ENCODE measurements at regions not wholly inside any gene's neighbourhood (a gene's known extent, or its start where the extent isn't known, plus 50 kb on each side); places are given as distances from the start of the nearest gene placed in this dataset.
"Not testable (repeated sequence)": the region's sequence is repeated elsewhere in the genome, so short reads cannot be mapped to it uniquely, and the experiment has no call there.

DNA sequence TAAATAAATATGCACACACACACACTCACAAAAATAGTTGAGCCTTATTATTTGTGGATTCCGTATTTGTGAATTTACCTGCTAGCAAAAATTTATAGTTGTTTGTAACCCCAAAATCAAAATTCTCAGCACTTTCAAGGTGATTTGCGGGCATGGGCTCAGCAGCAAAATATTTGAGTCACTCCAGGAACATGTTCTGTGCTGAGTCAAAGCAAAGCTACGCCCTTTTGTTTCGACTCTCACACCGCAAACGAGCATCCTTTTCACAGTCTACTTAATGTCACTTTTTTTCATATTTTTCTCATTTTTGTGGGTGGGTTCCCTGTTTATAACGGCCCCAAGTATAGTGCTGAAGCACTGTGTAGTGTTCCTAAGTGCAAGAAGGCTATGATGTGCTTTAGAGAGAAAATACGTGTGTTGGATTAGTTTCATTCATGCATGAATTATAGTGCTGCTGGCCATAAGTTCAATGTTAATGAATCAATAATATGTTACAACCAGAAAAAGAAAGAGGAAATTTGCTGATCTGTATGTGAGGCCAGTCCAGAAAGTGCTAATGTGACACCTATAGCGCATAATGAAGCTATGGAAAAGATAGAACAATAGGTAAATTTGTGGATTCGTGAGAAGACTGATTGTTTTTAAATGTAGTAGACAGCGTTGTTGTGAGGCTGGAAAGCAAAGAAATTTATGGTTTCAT lies 723.2 kb upstream of the AGA start:
- no peak for DNase-seq (ENCODE audit: low read depth in 2 of 2)

DNA sequence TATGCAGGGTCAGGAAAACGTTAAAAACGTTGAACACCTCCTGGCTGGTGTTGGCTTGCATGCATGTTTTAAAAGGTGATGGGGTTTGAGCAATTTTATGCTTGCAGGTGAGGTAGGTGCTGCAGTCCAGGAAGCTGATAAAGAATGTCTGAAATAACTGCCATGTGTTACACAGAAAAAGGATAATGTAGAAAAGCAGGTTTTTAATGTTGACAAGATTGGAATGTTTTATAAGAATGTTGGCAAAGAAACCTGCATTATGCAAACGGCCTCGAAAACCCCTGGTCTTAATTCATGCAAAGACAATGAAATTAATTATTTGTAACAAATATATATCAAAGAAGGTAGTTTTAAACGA lies 723.7 kb upstream of the AGA start:
- DNase-seq (ENCODE audit: low read depth in 2 of 2), result no peak

DNA sequence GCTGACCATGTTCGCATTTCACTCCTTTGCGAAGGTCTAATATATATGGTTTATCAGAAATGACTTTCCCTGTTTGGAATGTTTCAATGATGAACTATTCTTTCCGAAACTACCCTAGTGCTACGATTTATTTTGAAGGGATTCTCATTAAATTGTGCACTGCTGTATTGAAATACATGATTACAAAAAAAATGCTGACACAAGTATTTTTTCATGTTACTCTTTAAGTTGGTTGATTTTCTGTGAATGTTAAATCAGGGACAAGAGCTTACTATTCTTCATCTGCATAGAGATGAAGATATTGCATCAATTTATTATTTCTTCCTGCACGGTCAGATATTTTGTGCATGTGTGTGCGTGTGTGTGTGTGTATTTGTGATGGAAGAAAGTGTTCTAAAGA lies 731.5 kb upstream of the AGA start:
- no peak for DNase-seq (ENCODE audit: low read depth in 2 of 2)

DNA sequence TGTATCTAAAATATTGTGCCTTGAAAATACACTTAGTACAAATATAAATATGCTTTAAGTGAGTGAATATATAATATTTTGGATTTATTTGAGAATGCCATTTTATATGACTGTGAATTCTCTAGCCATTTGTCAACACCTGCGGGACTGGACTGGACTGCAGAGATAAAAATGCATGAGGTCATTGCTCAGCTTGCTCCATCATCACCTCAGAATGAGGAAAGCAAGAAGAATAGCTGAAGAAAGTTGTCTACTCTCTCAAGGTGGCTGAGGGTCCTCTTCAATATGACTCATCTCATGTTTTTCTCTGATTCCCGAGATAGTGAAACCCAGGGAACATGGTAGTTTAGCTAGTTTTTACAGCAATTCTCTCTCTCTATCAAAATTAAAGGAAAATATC lies 732.5 kb upstream of the AGA start:
- no peak for DNase-seq (ENCODE audit: low read depth in 2 of 2)

DNA sequence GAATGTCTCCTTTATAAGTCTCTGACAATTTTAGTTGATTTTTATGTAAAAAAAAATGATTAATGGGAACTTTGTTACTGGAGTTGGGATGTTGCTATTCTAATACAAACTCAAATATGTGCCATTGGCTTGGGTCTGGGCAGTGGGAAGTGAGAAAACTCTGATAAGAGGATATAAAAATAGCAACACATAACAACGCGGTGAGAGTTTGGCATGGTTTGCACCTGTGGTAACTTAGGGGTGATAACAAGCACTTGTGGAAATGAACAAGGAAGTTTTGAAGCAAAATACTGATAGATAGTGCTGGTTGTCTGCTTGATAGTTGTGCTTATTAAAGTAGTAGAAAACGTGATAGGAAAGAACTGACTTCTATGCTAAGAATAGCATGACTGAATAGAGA lies 743.3 kb upstream of the AGA start:
- DNase-seq (ENCODE audit: low read depth in 2 of 2), result no peak

GRCh38 chr4:178192611-178193010 lies 750.4 kb upstream of the AGA start:
- DNase-seq (ENCODE audit: low read depth in 2 of 2), result no peak

DNA sequence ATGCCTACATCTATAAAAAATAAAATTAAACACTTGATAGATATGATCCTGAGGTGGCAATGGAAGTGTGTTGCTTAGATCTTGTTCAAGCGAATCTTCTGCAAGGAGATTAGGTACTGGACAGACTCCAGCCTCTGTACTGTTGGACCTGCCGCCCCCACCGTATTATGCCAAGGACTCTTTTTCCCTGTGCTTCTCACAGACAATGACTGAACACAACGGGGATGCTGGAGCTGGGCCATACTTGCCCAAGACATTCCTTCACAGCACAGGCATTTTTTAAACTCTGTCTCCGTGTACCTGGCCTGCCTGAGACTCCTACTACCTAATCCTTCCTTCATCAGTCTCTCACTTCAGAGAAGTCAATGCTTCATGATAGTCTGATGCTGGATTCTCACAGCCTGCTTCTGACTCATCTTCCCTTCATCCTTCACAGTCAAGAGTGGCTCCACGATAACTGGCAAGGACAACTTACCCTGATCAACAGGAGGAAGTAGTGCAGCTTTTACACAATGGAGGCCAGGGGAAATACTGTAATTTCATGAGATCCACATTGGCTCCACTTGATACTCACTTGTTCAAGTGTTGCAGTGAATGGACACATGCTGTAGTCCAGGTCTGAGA lies 754.6 kb upstream of the AGA start:
- DNase-seq (ENCODE audit: low read depth in 2 of 2), result no peak

GRCh38 chr4:178198691-178199090 lies 756.5 kb upstream of the AGA start:
- DNase-seq (ENCODE audit: low read depth in 2 of 2), result peak; percentile 91 to 94

- DNase-seq (ENCODE audit: low read depth in 2 of 2), result no peak
These were observed 760.2 kb upstream of the AGA start for GRCh38 chr4:178202422-178202821.

GRCh38 chr4:178205826-178206225 lies 763.6 kb upstream of the AGA start:
- DNase-seq (ENCODE audit: low read depth in 2 of 2), result peak; percentile 15 to 17

DNA sequence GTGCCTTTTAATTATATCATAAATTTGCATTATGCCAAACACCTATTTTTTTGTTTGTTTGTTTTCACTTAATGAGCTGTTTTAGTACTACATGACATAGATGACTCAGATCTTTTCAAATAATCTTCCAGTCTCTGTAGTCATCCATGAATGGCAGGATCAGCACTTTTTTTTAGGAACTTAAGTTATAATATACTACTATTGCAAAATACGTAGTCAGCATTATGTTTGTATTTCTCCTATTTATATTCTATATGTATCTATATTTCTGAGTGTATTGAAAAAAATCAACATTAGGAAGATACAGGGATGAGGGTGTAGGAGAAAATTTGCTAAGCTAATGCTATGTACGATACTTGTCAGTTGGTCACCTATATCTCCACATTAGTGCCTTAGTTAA lies 773.1 kb upstream of the AGA start:
- no peak for DNase-seq (ENCODE audit: low read depth in 2 of 2)

GRCh38 chr4:178215763-178216162 lies 773.5 kb upstream of the AGA start:
- no peak for DNase-seq (ENCODE audit: low read depth in 2 of 2)

- DNase-seq (ENCODE audit: low read depth in 2 of 2), result not testable (repeated sequence)
These were observed 784.2 kb upstream of the AGA start for GRCh38 chr4:178226421-178226820.

- peak; percentile 11 to 15 for DNase-seq (ENCODE audit: low read depth in 2 of 2)
These were observed 791.7 kb upstream of the AGA start for GRCh38 chr4:178233906-178234305.

GRCh38 chr4:178240891-178241290 lies 798.7 kb upstream of the AGA start:
- DNase-seq (ENCODE audit: low read depth in 2 of 2), result no peak

DNA sequence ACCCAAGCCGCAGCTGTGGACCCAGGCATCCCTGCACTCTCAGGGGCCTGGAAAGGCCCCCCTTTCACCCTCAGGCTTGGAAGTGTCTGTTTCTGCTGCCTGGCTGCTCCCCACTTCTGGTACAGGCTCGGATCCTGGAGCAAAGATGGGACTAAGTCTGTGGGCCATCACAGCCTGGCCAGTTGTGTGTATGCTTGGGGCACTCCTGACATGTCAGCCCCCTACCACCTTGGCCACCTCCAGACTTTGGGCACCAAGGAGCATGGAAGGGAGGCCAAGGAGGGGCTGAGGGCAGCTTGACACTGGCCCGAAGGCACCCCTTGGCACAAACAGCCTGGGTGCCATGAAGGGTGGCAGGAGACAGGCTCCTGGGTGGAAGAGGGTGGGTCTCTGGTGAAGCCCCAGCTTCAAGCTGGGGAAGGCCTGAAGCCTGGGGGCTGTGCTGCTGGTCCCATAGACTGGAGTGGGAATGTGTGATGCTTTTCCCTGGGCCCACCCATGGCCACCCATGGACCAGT lies 799.4 kb upstream of the AGA start:
- DNase-seq (ENCODE audit: low read depth in 2 of 2), result no peak

DNA sequence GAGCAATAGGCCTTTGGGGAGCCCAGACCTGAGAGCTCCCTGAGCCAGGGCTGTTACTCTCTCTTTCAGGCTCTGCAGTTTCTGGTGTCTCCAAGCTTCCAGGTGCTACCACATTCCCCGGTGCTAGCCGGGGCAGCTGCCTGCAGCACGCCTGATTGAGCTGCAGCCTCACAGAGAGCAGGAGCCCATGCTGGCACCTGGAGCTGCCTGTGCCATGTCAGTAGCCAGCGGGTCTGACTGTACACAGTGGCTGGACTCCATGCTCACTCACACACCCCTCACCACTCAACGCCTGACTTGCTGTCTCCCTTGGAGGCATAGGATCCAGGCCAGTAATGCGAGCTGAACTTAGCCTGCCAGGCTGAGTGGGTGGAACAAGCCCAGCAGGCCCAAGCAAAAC lies 800.4 kb upstream of the AGA start:
- no peak for DNase-seq (ENCODE audit: low read depth in 2 of 2)

- no peak for DNase-seq (ENCODE audit: low read depth in 2 of 2)
These were observed 802.5 kb upstream of the AGA start for GRCh38 chr4:178244785-178245184.

- DNase-seq (ENCODE audit: low read depth in 2 of 2), result no peak
These were observed 812.9 kb upstream of the AGA start for GRCh38 chr4:178255172-178255571.

DNA sequence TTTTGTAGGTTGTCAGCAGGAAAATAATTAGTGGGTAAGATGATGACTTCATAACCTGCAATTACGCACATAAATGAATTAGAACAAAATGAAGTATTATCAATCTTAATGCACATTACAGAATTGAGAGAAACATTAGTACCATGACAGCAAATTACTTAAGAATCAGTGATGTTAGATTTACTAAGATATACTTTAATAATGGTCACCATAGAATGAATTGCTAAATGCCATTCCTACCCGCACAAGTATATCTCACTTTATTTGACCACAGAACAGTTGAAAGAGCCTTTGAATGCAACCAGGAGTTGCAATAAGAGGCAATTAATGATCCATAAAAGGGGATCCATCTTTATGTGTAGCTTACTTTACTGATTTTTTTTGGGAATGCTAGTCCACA lies 816.4 kb upstream of the AGA start:
- DNase-seq (ENCODE audit: low read depth in 2 of 2), result no peak

DNA sequence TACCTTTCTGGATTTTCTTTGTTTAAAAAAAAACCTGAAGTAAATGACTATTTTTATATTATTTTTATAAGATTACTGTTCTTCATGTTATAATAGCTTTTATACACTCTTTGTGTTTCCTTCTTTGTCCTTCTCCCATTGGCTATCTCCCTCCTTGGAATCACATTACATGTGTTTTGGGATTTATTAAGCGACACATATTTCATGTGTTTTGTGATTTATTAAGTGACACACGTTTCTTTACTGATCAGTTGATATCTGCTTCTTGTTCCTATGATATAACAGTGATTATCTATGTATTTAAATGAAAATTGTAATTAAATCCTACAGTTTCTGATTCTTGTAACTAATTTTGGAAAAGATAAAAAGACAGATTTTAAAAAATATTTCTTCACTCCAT lies 817.3 kb upstream of the AGA start:
- no peak for DNase-seq (ENCODE audit: low read depth in 2 of 2)

GRCh38 chr4:178264001-178264400 lies 821.8 kb upstream of the AGA start:
- no peak for DNase-seq (ENCODE audit: low read depth in 2 of 2)

DNA sequence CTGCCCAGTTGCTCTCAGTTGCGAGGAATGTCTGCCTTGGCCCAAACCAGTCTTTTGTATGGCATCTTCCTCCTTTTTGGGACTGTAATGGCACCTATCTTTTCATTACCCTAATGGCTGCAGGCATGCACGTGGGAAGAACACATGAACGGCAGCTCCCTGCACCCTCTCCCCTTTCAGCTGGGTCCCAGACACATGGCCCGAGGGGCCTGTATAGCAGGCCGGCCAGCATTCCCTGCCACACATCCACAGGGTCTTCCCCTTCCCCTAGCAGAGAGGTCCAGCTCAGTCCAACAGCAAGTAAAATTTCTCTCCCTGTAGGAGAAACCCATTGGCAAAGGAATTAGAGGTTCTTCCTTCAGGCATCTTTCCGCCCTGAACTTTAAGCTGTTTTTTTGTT lies 829.1 kb upstream of the AGA start:
- DNase-seq (ENCODE audit: low read depth in 2 of 2), result no peak

DNA sequence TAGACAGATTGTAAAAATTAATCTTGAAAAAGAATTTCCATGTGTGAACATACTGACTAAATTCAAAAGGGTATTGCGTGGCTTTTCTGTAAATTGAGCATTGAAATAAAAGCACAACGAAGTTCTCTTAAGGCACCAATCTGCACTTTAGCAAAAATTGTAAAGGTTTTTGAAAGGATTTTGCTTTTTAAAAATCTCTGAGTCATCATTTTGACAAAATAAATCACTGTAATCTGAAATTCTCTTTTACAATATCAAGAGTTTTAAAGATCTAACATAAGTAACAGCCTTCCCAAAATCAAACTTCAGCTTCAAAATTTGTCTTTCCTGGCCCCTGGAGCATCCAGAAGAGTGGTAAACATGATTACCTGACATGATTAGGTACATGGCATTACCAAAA lies 830.9 kb upstream of the AGA start:
- DNase-seq (ENCODE audit: low read depth in 2 of 2), result no peak
